GM19035 (cell line): ENCODE measurements at regions not wholly inside any gene's neighbourhood (a gene's known extent, or its start where the extent isn't known, plus 50 kb on each side); places are given as distances from the start of the nearest gene placed in this dataset.

Source experiments
- ATAC-seq: cut with Tn5 transposase; IDR thresholded peaks from one replicate; pipeline ENCODE4 v1.9.1; 2021; ENCODE audit not compliant: unreplicated experiment

DNA sequence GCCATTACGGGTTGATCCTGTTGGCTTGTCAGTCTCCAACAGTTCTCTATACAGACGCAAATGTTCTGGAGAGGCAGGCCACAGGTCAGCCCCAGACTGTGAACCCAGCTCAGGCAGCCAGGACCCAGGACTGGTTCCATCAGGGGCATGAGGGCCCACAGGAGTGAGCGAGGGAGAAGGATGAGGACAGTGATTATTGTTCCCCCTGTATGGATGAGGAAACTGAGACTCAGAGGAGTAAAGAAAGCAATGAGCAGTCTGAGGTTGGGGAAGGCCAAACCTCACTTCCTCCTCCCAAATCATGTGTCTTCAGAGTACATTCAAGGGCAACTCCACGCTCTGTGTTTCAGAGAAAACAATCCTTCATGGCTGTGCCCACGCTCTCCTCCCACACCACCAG lies 121.9 kb downstream of the RPLP1 start:
- ATAC-seq = no peak

DNA sequence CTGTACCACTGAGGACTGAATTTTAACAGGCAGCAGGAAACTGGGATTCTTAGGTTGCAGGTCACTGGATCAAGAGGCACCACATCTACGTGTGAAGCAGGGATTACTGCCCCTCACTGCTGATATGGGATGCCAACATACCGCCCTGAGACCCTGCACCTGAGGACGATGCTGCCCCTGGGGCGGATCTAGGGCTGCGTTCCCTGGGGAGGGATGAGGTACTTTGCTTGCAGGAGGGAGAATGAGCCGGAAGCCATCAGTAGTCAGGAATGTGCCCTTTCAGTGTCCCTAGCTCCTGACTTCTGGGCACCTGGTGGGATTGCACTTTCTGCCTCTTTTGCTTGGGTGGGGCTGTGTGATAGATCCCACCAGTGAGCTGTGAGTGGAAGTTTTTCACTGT lies 122.8 kb downstream of the RPLP1 start:
- no peak for ATAC-seq

DNA sequence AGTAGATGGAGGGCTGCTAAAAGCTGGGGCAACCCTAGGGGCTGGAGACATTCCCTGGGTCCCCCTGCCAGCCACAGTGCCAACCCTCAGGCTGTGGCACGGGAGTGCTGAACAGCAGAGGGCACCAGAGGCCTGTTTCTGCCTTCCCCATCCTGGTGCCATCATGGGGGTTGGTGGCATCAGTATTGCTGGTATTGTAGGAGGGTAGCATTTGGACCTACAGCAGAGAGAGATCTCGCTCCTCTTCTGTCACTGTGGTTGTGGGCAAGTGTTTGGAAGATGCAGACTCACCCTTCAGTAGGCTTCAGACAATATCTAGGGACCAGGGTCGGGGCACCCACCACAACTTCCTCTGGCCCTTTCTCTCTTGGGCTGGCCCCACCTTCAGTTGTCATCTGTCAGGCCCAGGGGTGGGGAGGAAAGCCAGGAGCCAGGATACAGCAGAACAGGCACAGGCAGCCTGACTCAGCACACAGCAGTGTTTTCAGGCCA lies 123.5 kb downstream of the RPLP1 start:
- ATAC-seq = no peak

DNA sequence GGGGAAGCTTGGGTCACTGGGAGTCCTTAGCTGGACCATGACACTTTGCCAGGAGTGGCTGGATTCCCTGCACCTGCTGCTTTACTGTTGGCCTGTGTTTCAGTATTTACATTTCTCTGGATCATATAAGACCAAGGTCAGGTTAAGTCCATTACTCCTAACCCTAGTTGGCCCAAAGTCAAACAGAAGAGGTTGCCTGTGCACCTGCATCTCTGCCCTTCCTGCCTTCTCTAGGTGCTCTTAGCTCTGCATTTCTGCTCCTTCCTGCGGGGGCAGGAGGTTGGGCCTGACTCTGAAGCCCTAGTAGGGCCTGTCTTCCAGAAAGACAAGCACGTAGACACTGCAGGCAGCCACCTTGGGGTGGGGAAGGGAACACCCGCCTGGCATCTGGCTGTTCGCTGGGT lies 124.3 kb downstream of the RPLP1 start:
- no peak for ATAC-seq

DNA sequence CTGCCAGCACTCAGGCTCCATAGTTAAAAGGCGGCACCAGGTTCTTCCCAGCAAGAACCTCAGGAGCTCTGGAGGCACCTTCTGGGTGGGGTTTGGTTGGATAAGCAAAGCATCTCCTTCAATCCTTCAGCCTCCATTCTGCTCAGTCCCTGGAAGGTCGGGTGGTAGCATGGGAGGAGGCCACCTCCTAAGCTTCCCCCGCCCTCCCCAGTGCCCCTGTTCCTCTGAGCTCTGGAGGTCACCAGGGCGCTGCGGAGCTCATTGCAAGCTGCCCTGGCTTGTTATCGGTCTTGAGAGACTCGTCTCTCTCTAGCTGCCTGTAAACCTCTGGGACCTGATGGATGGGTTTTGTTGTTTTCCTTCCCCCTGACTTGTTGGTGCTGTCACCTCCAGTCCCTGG lies 124.8 kb downstream of the RPLP1 start:
- no peak for ATAC-seq

DNA sequence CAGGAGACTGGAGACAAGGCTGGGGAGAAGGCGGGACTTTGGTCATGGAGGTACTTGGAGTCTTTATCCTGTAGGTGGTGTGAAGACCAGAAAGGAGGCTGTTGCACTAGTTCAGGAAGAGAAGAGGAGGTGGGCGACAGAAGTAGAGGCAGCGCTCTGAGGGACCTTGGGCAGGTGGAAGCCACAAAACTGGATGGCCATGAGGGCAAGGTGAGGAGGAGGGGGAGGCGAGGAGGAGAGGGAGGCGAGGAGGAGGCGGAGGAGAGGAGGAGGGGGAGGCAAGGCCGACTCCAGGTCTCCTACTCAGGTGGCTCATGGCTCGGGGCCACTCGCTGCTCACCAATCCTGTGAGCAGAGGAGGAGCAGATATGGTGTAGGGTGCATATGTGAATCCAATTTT lies 125.6 kb downstream of the RPLP1 start:
- no peak for ATAC-seq

DNA sequence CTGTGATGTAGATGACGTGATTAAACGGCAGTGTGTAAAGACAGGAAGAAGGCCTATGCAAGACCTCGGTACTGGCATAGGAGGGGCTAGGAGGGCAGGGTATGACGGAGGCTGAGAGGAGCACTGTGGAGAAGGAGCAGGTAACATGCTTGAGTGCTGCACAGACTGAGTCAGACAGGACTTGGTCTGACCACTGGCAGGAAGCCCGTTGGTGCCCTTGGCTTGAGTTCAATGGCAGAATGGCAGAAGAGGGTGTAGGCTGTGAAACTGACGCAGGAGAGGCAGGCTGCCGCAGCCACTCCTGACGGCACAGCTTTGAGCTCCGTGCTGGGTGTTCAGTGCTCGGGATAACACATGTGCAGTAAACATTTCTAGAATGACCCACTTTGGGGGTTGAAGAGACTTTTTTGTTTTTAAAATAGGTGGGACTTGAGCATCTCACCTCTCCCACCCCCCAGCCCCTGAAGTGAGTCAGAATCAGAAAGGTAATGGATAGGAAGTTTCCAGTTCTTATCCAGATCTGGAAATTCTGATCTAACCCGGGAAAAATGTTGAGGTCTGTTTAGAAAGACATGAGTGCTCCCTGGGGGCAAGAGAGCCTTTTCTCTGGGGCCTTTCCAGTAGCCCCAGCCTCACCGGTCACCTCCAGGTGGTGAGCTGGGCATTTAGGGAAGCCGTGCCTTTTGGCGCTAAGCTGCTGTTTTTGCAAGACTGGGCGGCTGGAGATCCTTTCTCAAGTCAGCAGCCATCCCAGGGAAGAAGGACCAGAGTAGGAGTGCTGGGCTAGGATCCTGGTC lies 126.4 kb downstream of the RPLP1 start:
- ATAC-seq = no peak

DNA sequence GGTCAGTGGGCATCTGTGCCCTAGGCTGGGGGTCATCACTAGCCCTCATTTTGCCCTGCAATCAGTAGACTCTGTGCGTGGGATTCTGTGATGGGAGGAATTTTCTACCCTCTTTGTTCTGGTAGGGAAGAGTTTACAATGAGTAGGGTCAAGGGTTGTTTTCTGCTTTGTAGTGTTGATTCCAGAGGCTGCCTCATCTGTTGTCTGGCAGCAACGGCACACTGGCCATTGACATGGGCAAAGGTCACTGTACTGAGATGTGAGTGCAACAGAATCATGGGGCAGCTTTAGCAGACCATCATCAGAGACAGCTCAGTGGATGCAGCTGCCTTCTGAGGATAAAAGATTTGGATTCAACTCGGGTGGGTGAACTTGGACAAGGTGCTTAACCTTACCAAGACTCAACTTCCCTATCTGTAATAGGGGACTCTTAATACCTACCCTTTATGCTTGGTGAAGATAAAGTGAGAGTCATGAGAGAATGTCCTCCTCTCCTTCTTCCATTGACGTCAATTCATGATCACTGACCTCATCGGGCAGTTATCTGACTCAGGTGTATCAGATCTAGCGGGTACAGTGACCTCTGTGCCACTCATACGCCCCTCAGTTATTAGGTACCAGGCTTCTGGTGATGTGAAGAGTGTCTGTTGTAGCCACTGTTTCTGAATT lies 127.5 kb downstream of the RPLP1 start:
- no peak for ATAC-seq

DNA sequence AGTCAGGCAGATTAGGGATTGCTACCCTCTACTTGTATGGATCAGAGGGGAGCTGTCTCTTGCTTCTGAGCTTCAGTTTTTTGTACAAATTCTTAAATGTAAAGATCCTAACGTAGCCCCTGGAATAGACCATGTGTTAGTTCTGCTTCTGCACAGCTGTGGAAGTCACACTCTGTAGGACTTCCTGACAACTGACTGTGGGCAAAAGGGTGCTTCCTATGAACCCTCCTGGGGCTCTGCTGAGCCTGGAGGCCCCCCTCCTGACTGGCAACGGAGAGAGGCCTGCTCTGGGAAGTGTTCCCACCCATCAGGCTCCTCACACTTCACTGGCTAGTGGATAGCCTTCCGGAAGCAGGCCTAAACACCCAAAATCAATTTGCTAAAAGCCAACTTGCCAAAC lies 131.0 kb downstream of the RPLP1 start:
- no peak for ATAC-seq

DNA sequence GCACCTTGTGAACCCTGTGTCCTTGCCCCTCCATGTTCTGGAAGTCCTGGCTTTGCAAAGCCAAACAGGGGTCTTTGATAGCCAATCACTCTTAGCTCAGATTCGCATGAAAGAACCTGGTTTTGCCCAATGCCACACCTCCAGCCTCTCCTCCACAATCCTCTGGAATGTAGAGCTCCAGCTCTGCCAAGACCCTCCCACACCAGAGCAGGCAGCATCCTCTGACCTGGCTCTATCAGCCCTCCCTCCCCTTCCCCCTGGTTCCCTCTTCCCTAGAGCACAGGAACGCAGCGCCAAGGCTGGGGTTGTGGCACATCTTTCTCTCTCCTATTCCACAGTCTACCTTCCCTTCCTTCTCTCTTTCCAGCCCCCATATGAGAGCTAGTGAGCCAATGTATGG lies 133.3 kb downstream of the RPLP1 start:
- no peak for ATAC-seq

DNA sequence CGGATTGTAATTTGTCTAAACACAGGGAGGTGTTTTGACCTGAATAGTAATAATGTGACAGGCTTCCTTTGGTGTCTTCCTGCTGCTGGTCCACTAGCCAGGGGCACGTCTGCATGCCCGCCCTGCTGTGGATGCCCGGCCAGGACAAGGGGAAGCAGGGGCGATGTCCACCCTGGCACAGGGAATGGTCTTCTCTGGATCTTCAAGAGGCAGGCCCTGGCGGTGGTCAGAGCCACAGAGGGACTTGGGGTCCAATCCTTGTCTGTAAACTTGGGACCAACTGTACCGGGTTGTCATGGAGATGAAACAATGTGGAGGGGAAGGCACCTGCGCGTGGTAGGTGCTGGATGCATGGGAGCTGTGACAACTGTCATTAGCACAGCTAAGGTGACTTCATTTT lies 134.1 kb downstream of the RPLP1 start:
- no peak for ATAC-seq

DNA sequence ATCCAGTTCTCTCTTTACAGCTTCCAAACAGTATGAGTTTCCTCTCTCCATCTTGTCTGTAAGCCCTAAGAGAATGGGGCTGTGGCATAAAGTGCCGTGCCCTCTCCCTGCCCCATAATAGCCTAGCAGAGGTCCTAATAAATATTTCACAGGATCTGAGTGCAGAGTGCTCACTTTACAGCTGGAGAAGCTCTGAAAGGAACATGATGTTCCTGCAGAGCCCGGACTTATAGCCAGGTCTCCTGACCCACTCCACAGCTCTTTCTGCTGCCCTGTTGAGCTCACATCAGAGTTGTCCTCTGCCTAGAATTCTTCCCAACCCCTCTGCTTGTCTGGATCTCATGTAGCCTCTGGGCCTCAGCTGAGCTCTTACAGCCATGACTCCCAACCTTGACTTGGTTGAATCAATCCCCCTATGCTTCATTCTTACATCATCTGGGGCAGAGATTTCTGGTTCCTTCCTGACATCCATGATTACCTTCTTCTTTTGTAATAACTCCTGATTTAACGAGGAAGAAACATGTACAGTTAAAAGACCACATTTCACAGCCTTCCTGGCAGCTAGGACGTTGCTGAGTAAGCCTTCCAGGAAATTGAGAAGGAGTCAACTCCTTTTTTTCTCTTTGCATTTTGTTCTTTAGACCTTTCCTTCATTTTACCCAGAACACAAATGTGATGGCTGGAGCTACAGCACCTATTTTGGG lies 135.3 kb downstream of the RPLP1 start:
- no peak for ATAC-seq

DNA sequence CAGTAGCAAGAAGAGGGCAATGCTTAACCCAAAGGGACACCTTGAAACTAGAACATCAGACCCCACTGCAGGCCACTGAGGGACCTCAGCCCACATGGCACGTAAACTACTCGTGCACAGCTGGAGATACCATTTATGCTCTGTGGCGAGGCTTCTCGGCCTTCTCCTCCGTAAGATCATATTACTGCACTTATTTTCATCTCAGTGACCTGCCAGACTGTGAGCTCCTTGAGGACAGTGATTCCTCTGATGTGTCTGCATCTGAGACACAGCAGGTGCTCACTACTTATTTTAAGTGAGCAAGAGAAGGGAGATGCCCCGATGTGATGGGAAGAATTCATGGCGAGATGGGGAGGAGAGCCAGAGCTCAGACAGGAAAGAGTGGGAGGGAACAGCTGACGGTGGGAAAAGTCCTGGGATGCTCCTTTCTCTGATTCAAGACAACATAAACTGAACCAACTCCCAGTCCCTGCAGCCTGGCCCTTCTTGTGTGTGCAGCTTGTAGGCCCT lies 137.6 kb downstream of the RPLP1 start:
- ATAC-seq = no peak

DNA sequence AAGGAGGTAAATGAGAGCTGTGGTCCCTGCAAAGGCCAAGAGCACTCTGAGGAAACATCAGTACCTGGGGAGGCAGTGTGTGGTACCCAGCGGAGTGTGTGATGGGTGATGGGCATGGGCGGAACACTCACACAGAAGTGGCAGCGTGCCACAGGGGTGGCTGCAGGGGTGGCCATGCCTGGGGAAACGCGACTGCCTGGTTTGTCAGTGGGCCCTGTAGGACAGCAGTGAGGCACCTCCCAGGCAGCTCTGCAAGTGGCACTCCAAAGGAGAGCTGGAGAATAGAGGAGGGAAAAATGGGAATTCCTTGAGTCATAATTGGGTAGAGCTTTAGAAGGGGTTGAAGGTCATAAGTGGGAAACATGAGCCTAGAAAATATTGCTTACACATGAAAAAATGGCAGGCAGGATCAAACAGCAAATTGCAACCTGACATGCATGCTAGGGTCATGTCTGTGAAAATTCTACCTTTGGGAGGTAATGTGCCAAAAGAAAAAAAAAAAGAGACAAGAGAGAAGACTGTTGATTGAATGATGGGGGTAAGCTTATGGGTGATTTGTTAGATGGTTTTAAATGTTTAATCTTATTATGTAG lies 138.4 kb downstream of the RPLP1 start:
- ATAC-seq = no peak

DNA sequence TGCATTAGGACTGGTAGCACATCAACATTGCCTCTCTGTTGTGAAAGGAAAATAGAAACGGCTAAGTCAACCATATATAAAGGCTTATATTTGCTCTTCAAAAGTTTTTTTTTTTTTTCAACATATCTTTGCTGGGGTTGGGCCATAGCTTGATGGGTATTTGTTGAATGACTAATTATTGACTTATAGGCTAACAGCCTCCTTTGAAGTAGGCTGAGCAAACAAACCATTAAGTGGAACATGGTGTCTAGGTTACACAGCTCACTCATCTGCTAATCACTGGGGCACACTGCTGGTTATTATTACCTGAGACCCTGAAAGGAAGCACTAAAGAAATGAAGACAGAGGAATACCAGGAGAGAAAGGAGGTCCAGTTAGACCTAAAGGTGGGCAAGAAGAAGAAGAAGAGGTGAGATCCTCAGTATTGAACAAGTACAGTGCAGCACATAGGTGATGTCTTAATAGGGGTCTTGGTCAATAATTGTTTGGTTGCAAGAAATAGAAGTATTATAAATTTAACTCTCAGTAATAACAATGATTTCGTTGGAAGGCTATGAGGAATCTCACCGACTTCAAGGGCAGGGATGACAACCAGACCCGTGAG lies 139.4 kb downstream of the RPLP1 start:
- no peak for ATAC-seq

DNA sequence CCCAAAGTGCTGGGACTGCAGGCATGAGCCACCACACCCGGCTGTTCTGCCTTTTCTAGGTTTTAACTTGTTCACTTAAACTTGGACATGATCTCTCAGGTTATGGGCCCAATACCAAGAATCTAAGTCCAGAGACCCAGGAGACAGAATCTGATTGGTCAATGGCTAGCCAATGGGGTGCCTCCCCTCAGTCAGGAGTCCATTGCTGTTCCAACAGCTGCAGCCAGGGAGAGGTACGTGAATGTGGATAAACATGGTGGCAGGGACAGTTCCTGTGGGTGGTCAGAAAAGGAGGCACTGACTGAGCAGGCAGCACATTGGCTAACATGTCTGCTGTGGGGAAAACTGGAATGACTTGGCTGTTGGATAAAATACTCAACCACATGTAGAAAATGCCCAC lies 140.3 kb downstream of the RPLP1 start:
- ATAC-seq = no peak

DNA sequence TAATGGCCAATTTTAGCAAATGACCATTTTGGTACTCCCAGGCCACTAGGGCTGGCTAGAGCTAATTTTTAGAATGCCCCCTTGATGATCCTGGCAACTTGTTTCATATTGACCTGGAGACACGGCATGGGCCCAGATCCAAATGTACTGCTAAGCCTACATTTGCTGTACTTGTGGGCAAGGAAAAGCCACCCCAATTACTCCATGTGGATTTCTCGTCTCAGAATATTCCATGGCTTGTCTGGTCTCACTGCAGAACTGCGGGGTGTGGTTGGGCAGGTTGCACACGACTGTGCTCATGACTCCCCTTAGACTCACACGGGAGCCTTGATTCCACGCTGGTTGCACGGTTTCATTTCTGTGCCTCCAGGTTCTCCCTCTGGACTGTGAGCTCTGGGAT lies 140.9 kb downstream of the RPLP1 start:
- no peak for ATAC-seq

DNA sequence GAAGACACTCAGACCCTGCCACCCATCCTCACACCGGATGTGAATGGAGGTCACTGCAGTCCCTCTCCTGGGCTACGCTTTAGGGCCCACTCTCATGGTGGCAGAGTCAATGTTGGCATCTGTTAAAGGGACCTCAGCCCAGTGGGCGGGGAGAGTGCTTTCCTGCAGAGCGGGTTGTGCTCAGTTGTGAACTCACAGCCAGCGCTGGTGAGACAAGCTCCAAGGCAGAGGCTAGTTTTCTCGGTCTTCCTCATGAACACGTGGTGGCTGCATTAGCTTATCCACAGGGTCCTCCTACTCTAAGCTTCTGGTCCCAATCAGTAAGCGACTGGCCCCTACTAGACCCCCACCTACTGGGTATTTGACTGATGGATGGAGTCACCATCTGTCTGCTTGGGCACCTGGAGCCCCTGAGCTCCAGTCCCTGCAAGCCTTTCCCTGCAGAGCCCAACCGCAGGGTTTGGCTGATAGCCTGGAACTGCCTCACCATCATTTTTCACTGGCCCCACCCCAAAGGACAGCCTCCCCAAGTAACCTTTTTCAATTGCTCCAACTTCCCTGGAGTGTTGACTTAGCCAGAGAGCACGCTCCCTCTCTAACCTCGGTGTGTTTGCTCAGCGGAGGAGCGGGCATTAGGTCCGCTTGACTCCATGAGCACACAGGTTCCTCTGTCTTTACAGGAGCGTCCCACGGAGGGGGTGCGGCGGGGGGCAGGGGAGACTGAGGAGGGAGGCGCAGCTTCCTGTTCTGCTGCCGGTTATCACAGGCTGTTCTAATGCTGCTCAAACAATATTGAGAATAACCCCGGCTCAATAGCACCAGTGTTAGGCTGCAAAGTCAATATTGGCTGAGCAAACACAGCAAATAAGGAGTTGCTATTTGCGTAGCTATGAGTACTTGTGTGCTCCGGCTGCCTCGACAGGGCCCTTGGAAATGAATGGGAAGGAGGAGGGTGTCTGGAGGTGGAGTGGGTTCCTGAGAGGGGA lies 141.7 kb downstream of the RPLP1 start:
- ATAC-seq = no peak

DNA sequence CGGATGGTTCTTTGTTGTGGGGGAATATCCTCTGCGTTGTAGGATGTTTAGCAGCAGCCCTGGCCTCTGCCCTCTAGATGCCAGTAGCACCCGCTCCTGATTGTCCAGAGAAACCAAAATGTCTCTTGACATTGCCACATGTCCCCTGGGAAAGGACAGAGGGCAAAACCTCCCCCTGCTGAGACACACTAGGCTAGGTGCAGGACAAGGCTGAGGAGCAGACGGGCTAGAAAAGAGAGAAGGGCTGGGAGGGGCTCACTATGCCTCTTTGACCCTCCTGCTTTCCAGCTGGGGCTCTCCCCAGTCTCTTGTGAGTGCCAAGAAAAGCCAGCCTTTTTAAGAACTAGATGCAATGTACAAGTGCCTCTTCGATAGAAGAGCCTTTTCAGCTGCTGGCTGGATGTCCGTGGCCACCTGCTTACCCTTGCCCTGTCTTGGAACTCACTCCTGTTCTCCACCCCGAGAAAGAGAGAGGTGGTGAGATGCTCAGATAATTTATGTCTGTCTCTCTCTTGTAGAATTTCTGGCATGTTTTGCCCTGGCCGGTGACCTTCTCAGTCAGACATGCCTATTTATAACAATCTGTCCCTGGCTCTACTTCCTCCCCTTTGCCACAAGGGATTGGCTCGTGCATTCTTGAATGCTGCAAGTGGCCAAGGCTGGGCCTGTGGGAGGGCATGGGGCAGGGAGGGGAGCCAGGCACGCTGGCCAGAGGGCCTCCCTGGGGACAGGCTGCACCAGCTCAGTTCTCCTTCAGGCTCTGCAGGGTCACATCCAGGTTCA lies 142.6 kb downstream of the RPLP1 start:
- ATAC-seq = no peak
